ENCODE measurements at regions not wholly inside any gene's neighbourhood (a gene's known extent, or its start where the extent isn't known, plus 50 kb on each side); places are given as distances from the start of the nearest gene placed in this dataset.
"Not testable (repeated sequence)": the region's sequence is repeated elsewhere in the genome, so short reads cannot be mapped to it uniquely, and the experiment has no call there.

DNA sequence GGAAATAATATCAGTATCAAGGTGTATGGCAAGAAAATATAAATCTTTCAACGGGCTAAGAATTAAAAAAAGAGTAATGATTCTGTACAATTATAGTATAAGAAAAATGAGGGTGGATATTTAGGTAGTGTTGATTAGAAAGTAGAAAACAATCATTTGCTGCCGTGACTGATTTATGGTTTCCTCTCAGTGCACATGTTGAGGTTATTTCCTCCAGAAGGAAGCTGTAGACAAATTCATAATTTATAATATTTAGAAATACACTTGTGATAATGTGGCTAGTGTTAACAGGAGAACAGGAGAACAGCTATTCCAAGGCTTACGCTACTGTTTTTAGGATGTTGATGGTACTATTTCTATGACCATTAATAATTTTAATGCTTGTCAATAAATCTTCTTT, 153.4 kb downstream of the GOLGA6L6 start:
- not testable (repeated sequence) for DNase-seq (ENCODE audit: low read depth); H3K4me3 ChIP-seq (ENCODE audit: low read depth, low read length)

DNA sequence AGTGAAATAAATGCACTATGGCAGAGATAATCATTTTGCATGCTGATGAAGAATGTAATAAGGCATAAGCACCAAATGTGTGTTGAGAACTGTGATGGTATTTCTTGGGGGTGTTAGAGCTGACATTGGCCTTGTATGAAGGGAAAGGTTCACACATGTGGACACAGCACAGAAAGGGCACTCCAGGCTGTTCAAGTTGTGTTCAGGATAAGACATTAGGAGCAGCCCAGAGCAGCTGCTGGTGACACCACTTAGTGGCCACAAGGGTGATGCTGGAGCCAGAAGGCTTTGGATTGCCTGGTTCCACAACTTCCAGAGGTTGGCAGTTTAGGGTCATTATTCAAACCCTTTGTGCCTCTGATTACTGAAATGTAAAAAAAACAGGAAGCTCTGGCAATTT, 155.4 kb downstream of the GOLGA6L6 start:
- H3K4me3 ChIP-seq (ENCODE audit: low read depth, low read length), result no peak overlapping the region
- TF ChIP-seq, protein P1, sequence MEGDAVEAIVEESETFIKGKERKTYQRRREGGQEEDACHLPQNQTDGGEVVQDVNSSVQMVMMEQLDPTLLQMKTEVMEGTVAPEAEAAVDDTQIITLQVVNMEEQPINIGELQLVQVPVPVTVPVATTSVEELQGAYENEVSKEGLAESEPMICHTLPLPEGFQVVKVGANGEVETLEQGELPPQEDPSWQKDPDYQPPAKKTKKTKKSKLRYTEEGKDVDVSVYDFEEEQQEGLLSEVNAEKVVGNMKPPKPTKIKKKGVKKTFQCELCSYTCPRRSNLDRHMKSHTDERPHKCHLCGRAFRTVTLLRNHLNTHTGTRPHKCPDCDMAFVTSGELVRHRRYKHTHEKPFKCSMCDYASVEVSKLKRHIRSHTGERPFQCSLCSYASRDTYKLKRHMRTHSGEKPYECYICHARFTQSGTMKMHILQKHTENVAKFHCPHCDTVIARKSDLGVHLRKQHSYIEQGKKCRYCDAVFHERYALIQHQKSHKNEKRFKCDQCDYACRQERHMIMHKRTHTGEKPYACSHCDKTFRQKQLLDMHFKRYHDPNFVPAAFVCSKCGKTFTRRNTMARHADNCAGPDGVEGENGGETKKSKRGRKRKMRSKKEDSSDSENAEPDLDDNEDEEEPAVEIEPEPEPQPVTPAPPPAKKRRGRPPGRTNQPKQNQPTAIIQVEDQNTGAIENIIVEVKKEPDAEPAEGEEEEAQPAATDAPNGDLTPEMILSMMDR (conservative IDR thresholded peaks at IDR 0.05; ENCODE audit: low read depth, low read length), result no peak

DNA sequence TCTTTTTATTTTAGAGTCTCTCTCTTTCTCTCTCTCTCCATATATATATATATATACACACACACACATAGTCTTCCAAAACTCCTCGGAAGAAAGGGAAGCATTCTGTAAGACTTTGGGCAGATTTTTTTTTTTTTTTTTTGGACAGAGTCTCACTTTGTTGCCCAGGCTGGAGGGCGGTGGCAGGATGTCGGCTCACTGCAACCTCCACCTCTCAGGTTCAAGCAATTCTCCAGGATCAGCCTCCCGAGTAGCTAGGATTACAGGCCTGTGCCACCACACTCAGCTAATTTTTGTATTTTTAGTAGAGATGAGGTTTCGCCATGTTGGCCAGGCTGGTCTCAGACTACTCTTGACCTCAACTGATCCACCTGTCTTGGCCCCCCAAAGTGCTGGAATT, 161.4 kb downstream of the GOLGA6L6 start:
- DNase-seq (ENCODE audit: low read depth); H3K4me3 ChIP-seq (ENCODE audit: low read depth, low read length): not testable (repeated sequence)

More for the DNA sequence above, 155.4 kb downstream of the GOLGA6L6 start:
- DNase-seq (ENCODE audit: low read depth), result no peak

DNA sequence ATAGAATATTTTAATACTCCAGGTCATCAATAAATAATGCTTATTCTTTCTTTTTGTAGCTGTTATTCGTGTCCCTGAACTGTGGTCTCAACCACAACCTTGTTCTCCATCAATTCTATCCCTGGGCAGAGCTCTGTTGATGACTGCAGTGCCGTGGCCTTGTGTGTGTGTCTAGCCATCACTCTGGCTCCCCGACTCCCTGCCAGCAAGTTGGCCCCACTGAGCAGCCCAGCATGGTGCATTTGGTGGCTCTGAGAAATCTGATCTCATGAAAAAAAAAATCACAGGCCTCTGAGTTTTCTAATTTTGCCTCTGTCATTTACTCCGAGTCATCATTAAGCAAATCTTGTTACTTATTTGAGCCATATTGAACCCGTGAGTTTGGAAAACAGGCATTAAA, 164.7 kb downstream of the GOLGA6L6 start:
- DNase-seq (ENCODE audit: low read depth), result no peak
- TF ChIP-seq, protein P1 (conservative IDR thresholded peaks at IDR 0.05; ENCODE audit: low read depth, low read length), result no peak
- no peak overlapping the region for H3K4me3 ChIP-seq (ENCODE audit: low read depth, low read length)

DNA sequence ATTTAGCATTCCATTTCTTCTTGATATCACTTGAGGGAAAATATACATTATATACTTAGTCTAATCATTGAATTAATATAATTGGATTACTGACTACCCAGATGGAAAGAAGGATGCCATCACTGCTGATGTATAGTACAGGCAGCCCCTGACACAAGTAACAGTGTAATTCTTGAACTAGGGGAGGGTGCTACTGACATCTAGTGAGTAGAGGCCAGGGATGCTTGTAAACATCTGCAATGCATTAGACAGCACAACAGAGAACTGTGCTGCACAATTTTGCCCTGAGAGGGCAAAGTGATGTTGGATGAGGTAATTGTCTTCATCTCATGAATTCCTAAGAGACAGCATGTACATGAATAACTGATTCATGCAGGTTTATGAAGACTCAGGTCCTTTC, 169.2 kb downstream of the GOLGA6L6 start:
- not testable (repeated sequence) for H3K4me3 ChIP-seq (ENCODE audit: low read depth, low read length); DNase-seq (ENCODE audit: low read depth)

DNA sequence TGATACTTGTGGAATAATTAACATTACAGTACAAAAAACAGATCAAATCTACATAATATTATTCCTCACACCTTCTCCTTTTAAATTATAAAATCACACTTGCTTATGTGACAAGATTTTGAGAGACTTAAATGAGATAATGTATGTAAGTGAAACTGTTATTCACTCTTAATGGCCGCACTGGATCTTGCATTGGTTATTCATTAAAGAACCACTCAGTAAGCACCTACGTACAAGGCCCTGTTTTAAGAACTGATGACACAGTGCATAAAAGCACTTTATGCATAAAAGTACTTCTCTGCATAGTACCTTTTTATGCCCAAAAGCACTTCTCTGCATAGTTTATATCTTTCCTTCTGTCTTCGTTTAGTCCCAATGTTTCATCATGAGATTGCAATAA, 172.1 kb downstream of the GOLGA6L6 start:
- no peak overlapping the region for H3K4me3 ChIP-seq (ENCODE audit: low read depth, low read length)
- TF ChIP-seq, protein P1 (conservative IDR thresholded peaks at IDR 0.05; ENCODE audit: low read depth, low read length), result no peak
- no peak for DNase-seq (ENCODE audit: low read depth)

DNA sequence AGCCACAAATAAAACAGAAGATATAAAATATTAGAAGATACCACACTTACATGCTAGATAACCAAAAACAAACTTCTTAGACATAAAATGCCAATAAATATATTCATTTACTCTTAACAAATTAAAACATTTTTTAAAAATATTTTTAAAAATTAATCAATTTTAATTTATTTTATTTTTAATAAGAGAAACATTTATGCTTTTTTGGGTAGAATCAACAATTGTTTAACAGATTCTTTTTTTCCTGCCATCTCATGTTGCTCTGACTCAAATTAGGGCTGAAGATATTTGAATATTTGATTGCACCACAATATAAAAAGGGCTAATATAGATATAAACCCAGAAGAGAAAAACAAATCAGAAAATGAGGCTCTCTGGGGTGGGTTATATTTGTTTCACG, 172.6 kb downstream of the GOLGA6L6 start:
- TF ChIP-seq, protein P1 (conservative IDR thresholded peaks at IDR 0.05; ENCODE audit: low read depth, low read length), result no peak
- DNase-seq (ENCODE audit: low read depth), result no peak
- no peak overlapping the region for H3K4me3 ChIP-seq (ENCODE audit: low read depth, low read length)

DNA sequence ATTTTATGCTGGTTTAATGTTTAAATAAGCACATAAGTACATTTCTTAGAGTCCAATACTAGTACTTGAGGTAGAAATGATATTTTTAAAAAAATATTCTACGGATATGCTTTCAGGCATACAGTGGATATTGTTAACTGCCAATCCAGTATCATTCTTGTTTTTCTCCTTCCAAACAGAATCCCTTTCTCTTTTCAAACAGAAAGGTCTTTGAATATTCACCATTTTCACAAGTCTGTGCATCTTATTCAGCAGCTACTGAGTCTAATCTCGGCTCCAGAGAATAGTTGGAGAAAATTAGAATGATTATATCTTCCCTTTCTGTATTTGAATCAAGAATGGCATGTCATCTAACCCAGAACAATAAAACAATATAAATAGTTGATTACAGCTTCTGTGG, 174.5 kb downstream of the GOLGA6L6 start:
- no peak overlapping the region for H3K4me3 ChIP-seq (ENCODE audit: low read depth, low read length)
- no peak for DNase-seq (ENCODE audit: low read depth)
- TF ChIP-seq, protein P1 (conservative IDR thresholded peaks at IDR 0.05; ENCODE audit: low read depth, low read length), result no peak

DNA sequence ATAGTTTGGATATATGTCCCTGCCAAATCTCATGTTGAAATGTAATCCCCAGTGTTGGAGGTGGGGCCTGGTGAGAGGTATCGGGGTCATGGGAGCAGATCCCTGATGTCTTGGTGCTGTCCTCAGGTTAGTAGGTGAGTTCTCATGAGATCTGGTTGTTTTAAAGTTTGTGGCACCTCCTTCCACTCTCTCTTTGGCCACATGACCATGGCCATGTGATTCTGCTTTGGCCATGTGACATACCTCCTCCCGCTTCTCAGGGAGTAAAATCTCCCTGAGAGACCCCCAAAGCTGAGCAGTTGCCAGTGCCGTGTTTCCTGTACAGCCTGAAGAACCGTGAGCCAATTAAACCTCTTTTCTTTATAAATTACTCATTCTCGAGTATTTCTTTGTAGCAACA, 178.0 kb downstream of the GOLGA6L6 start:
- not testable (repeated sequence) for DNase-seq (ENCODE audit: low read depth); H3K4me3 ChIP-seq (ENCODE audit: low read depth, low read length)

All from choroid plexus epithelial cell (primary cell).